MM.1S (cell line): ENCODE measurements at regions not wholly inside any gene's neighbourhood (a gene's known extent, or its start where the extent isn't known, plus 50 kb on each side); places are given as distances from the start of the nearest gene placed in this dataset.

Experiments
- CTCF ChIP-seq: fragments of 300-600 bp; sonication (generic); IDR thresholded peaks from 2 replicates; pipeline ENCODE4 v1.5.1; 2016; ENCODE audit warnings: antibody characterized with exemption, low read length, mixed read lengths
- EZH2 ChIP-seq: fragments of 300-600 bp; sonication (generic); optimal IDR thresholded peaks from 2 replicates; pipeline ENCODE3; 2017; ENCODE audit warnings: low read depth, mild to moderate bottlenecking, antibody characterized with exemption, low read length, mixed read lengths

DNA sequence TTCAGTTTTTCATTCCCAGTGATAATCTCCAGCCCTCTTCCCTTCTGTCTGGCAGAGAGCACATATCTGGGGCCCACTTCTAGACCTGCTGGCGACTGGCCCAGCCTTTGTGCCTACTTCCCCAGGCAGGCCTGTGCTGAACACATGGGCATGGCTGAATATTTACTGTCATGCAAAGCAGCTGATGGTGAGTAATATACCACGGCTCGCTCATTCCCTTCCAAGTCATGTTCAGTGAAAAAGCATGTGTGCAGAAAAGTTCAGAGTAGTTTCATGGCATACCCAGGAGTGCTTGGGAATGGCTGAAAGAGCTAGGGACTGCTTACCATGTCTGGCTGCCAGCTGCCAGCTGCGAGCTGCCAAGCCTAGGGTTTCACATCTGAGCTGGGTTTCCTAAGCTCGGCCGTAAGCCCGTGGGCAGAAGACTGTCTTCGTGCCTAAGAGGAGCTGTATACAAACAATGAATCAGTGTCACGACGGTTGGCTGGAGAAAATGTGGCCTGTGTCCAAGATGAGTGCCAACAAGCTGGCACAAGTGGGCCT lies 179.9 kb upstream of the PELI2 start:
- TF ChIP-seq CTCF (no peak), EZH2 (no peak)
